ENCODE measurements at regions not wholly inside any gene's neighbourhood (a gene's known extent, or its start where the extent isn't known, plus 50 kb on each side); places are given as distances from the start of the nearest gene placed in this dataset.
"Not testable (repeated sequence)": the region's sequence is repeated elsewhere in the genome, so short reads cannot be mapped to it uniquely, and the experiment has no call there.

DNA sequence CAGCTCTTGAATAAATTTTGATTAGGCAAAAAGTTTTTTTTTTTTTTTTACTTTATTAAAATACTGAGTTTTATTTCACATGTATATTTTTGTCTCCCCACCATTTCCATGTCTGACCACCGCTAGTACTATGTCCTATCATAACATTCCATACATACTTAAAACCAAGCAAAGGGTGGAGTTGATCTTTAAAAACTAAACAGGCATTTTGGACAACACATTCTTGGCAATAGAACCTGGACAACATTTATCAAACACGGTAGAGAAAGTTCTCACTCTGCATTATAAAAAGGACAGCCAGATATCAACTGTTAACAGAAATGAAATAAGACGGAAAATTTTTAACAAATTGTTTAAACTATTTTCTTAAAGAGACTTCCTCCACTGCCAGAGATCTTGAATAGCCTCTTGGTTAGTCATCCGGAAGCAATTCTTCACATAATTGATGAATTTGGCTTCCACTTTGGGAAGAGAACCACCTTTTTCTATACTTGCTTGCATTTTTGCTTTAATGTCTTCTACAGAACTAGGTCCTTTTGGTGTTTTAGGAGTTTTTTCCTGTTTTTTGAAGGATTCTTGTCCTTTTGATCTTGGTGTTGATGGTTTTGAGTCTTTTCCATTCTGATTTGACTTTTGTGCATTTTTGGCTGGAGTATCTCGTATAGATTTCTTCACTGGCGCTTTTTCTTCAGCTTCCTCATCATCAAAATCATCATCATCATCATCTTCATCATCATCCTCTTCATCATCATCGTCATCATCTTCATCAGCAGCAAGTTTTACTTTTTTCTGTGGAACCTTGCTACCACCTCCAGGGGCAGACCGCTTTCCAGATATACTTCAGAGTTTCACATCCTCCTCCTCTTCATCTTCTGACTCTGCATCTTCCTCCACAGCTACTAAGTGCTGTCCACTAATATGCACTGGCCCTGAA lies 58.7 kb downstream of the POU5F2 start:
- H3K27ac ChIP-seq: not testable (repeated sequence)

DNA sequence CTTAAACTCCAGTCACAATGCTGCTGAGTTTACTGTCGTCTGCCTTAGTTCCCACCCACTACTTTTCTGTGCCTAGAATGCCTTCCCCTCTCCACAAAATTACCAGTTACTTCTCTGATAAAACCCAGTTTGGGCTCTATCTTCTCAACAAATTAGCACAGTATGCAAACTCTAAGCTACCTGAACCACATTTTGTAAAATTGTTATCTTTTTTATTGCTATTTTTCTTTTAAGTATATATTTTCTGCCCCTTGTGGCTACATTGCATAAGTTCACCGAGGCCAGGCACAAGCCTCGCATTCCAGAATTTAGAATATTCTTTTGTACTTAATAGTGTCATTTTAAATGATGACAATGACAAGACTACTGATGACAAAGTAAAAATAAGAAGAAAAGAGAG lies 60.0 kb downstream of the POU5F2 start:
- TF ChIP-seq, protein P1, sequence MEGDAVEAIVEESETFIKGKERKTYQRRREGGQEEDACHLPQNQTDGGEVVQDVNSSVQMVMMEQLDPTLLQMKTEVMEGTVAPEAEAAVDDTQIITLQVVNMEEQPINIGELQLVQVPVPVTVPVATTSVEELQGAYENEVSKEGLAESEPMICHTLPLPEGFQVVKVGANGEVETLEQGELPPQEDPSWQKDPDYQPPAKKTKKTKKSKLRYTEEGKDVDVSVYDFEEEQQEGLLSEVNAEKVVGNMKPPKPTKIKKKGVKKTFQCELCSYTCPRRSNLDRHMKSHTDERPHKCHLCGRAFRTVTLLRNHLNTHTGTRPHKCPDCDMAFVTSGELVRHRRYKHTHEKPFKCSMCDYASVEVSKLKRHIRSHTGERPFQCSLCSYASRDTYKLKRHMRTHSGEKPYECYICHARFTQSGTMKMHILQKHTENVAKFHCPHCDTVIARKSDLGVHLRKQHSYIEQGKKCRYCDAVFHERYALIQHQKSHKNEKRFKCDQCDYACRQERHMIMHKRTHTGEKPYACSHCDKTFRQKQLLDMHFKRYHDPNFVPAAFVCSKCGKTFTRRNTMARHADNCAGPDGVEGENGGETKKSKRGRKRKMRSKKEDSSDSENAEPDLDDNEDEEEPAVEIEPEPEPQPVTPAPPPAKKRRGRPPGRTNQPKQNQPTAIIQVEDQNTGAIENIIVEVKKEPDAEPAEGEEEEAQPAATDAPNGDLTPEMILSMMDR (conservative IDR thresholded peaks at IDR 0.05): peak; percentile 46; the same call in 1 of the 2 replicates
- no peak overlapping the region for H3K27ac ChIP-seq

DNA sequence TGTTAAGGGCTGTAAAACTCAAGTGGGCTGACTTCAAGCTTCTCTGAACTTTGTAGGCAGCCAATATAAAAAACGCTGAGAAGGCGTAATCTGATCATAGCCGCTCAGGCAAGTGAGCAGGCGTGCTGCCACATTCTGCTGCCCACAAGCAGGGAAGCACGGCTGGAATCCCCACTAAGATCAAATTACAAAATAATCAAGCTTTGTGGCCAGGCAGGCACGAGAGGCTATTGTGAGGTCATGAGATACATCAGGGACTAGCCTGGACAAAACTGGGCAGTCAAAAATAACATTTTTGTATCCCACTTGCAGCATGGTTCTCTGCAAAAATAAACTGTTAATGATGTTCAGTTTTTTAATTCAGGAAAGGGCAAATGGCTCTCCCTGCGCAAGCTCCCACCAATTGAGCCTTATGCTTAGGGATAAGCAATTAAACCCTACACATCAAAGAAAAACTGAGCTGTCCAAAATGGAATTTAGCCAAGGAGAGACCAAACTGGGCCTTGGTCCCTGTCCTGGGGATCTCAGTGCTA lies 64.0 kb downstream of the POU5F2 start:
- H3K27ac ChIP-seq: peak overlapping the region; percentile 81
- TF ChIP-seq, protein P1 (conservative IDR thresholded peaks at IDR 0.05): no peak

DNA sequence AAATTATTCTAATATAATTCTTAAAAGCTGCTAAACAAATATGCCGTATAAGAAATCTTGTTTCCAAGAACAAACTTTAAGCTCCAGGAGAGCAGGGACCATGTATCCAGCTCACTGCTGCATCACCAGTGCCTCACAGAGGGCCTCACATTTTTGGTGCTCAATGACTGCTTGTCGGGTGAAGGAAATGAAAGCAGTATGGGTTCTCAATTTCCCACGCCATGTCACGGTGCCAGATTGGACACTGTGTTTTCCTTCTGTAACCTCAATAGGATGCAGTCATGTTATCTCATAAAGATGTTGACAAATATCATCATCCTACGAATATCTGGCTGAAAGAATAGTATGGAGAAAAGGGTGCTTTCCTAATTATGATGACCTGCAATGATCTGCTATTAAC lies 64.7 kb downstream of the POU5F2 start:
- H3K27ac ChIP-seq: peak overlapping the region; percentile 81
- TF ChIP-seq, protein P1 (conservative IDR thresholded peaks at IDR 0.05): no peak

DNA sequence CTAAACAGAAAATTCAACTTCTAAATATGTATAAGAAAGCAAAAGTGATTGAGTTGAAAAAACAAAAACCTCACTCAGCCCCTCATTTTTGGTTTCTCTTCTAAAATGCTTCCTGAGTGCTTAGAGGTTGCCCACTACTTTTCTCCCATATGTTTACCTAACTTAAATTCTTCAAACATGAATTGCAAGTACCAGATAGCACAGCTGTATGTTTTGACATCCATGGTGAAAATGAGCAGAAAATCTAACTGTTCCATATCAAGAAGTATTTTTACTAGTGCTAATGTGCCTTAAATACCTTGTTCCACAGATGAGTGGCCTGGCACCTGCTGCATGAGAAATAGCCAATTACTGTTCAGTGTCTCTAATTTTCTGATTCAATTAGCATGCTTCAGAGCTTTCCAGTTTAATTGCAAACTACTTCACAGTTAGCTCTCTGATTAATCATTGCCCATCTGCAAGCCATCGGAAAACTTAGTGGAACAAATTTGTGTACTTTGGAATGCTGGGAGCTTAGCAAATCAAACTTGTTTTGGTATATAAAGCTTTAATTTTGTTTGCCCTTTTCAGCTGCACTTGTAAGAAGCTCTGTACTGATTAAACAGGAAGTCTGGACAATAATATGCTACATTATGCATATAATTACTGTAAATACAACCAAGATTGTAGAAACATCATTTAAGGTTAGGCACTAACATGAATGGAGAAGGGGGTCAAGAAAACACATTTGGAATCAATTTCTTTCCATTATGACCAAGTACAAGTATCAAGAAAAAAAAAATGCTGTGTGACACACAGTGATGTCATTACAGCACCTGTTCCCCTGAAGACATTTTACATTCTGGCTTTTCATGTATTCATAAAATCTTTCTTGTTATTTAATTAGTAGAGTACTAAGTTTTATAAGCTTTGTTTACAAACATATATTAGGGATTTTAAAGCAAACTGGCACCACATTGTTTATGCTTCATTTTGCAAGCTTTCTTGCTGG lies 65.6 kb downstream of the POU5F2 start:
- TF ChIP-seq, protein P1 (conservative IDR thresholded peaks at IDR 0.05): no peak
- peak overlapping the region; percentile 81 for H3K27ac ChIP-seq

DNA sequence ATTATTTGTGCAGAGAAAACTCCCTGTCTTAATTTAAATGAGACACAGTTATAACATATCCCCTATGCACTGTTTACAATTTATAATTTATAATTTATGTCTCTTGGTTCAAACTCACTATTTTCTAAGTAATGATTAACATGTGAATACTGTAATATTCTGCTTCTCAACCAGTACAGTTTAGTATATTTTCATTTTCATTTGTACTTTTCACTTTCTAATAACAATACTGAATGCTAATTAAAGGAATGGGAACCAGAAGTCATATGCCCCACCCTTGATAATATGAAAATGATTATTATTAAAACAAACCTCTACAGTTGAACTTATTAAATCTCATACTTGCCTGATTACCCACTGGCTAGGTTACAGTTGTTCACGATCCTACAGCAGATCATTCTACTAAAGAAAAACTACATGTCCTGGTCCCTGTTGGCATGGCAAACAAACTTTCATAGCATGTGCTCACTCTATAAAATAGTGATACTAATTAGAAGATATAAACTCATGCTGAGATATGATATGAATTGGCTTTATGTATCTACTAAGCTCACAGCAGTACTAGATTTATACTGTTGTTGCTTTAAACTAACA lies 66.4 kb downstream of the POU5F2 start:
- peak overlapping the region; percentile 81 for H3K27ac ChIP-seq
- TF ChIP-seq, protein P1 (conservative IDR thresholded peaks at IDR 0.05): no peak

DNA sequence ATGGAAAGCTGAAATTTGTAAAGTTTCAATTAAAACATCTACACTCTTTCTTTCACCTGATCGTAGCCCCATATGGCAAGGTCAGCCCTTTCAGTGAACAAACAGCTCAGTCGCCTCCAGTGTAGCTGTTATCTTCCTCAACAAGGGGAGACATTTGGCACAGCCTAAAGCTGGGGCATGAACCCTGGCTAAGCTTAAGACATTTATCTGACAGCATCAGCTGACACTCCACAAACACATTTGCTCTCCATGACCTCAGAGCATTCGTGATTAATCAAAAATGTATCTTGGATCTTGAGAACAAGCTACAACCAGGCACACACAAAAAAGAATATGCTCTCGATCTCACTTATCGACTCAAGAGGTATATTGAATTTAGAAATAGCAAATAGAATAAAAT lies 67.3 kb downstream of the POU5F2 start:
- TF ChIP-seq, protein P1 (conservative IDR thresholded peaks at IDR 0.05): no peak
- H3K27ac ChIP-seq: peak overlapping the region; percentile 81
